ENCODE measurements at regions not wholly inside any gene's neighbourhood (a gene's known extent, or its start where the extent isn't known, plus 50 kb on each side); places are given as distances from the start of the nearest gene placed in this dataset.

DNA sequence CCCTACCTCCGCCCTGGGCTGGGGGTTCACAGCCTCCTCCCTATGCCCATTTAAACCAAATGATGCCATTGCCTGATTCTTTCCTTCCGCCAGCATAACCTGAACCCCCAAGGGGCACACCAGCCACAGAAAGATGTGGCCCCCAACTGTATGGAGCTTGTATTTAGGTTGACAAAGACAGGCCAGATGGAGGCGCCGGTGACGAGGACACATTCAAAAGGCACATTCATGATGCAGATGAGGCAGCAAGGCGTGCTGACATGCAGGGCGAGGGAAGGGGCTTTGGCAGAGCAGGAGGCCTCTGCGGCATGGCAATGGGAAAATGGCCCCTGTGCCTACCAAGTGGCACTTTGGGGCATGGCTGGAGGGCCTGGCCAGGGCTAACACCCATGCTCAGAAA, 112.2 kb downstream of the RFLNA start:
- Mint-ChIP-seq H3K27ac (peak overlapping the region in 2 of 3 donors; percentile 54 to 79), H3K4me1 (peaks cover 0 to 9% (median 4%) of the 10 kb centered on the region in 4 donors), H3K4me3 (no peak overlapping the region), H3K9me3 (no peaks in the 10 kb centered on the region), H3K36me3 (peaks cover 17% of the 10 kb centered on the region), H3K27me3 (no peaks in the 10 kb centered on the region)
- ATAC-seq (ENCODE audit: low read depth in 2 of 2) (no peak), DNase-seq (no peak)
- Histone ChIP-seq H3K27me3 (ENCODE audit: control insufficient read depth, insufficient read depth, low read length) (no peaks in the 10 kb centered on the region), H3K27ac (ENCODE audit: insufficient read depth, low read length, poor library complexity, severe bottlenecking) (no peak overlapping the region), H3K36me3 (ENCODE audit: control insufficient read depth, insufficient read depth, low read length) (peaks cover 9% of the 10 kb centered on the region), H3K9me3 (ENCODE audit: control insufficient read depth in 2 of 2, low read length in 2 of 2) (no peaks in the 10 kb centered on the region), H3K4me3 (ENCODE audit: low read depth, low read length) (no peak overlapping the region), H3K4me1 (ENCODE audit: control insufficient read depth, insufficient read depth, low read length, poor library complexity, severe bottlenecking) (no peaks in the 10 kb centered on the region)

DNA sequence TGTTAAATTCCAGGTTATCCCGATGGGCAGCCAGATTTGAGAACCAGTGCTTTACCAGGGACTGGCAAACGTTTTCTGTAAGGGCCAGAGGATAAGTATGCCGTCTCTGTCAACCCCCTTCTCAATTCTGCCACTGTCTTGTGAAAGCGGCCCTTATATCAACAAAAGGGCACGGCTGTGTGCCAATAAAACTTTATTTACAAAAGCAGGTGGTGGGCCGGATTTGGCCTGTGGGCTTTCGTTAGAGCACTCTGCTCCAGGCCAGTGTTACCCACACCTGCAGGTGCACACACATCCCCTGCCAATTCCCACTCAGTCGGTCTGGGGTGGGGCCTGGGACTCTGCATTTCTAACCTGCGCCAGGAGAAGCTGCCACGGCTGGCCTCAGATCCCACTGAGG, 111.2 kb downstream of the RFLNA start:
- Mint-ChIP-seq H3K27ac (no peak overlapping the region), H3K4me3 (no peak overlapping the region), H3K4me1 (peaks cover 0 to 9% (median 4%) of the 10 kb centered on the region in 4 donors), H3K9me3 (no peaks in the 10 kb centered on the region), H3K27me3 (no peaks in the 10 kb centered on the region), H3K36me3 (peaks cover 21% of the 10 kb centered on the region)
- H3K4me3 ChIP-seq (ENCODE audit: low read depth, low read length) = no peak overlapping the region
- no peaks in the 10 kb centered on the region for H3K9me3 ChIP-seq (ENCODE audit: control insufficient read depth in 2 of 2, low read length in 2 of 2)
- no peak for ATAC-seq (ENCODE audit: low read depth in 2 of 2)
- H3K27me3 ChIP-seq (ENCODE audit: control insufficient read depth, insufficient read depth, low read length) = no peaks in the 10 kb centered on the region
- H3K4me1 ChIP-seq (ENCODE audit: control insufficient read depth, insufficient read depth, low read length, poor library complexity, severe bottlenecking) = no peaks in the 10 kb centered on the region
- no peak for DNase-seq
- peaks cover 14% of the 10 kb centered on the region for H3K36me3 ChIP-seq (ENCODE audit: control insufficient read depth, insufficient read depth, low read length)
- no peak overlapping the region for H3K27ac ChIP-seq (ENCODE audit: insufficient read depth, low read length, poor library complexity, severe bottlenecking)

DNA sequence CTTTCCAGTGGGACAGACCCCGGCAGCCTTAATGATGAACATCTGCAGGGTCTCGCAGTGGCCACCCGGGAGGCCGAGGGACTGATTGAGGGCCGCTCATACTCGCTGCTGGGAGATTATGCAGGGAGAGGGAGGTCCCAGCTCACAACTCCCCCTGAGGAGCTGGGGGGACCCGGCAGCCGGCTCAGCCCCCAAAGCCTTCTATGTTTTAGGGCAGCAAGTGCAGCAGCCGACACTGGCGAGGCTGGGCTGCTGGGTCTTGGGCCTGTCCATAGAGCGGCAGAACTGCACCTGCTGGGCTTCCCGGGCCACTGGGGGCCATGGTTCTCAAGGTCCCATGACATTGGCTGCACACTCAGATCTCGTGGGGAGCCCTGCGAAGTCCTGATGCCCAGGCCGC, 110.7 kb downstream of the RFLNA start:
- Mint-ChIP-seq H3K4me1 (peaks cover 0 to 9% (median 3%) of the 10 kb centered on the region in 4 donors), H3K36me3 (peaks cover 19% of the 10 kb centered on the region), H3K9me3 (no peaks in the 10 kb centered on the region), H3K4me3 (no peak overlapping the region), H3K27me3 (no peaks in the 10 kb centered on the region), H3K27ac (no peak overlapping the region)
- H3K36me3 ChIP-seq (ENCODE audit: control insufficient read depth, insufficient read depth, low read length) = peaks cover 14% of the 10 kb centered on the region
- no peaks in the 10 kb centered on the region for H3K4me1 ChIP-seq (ENCODE audit: control insufficient read depth, insufficient read depth, low read length, poor library complexity, severe bottlenecking)
- ATAC-seq (ENCODE audit: low read depth in 2 of 2) (no peak), DNase-seq (no peak)
- H3K9me3 ChIP-seq (ENCODE audit: control insufficient read depth in 2 of 2, low read length in 2 of 2) = no peaks in the 10 kb centered on the region
- no peak overlapping the region for H3K27ac ChIP-seq (ENCODE audit: insufficient read depth, low read length, poor library complexity, severe bottlenecking)
- no peaks in the 10 kb centered on the region for H3K27me3 ChIP-seq (ENCODE audit: control insufficient read depth, insufficient read depth, low read length)
- H3K4me3 ChIP-seq (ENCODE audit: low read depth, low read length) = no peak overlapping the region

DNA sequence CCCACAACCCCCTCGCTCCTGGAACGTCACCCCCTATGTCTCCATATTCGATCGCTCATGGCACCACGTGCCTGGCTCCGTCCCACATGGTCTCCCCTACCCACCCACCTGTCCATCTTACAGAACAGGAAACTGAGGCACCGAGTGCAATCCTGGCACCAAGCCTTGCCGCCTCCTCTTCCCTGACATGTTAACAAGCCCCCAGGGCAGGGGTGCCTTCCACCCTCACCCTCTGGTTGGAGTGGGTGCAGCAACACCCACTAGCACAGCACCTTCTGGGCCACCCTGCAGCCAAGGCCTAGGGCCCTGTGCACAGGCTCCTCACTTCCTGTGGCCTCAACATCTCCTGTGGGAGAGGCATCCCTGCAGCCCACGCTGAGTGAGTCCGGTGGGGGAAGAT, 110.3 kb downstream of the RFLNA start:
- no peaks in the 10 kb centered on the region for H3K9me3 Mint-ChIP-seq
- no peaks in the 10 kb centered on the region for H3K27me3 Mint-ChIP-seq
- DNase-seq (no peak), ATAC-seq (ENCODE audit: low read depth in 2 of 2) (no peak)
- peaks cover 20% of the 10 kb centered on the region for H3K36me3 Mint-ChIP-seq
- Histone ChIP-seq H3K4me1 (ENCODE audit: control insufficient read depth, insufficient read depth, low read length, poor library complexity, severe bottlenecking) (no peaks in the 10 kb centered on the region), H3K9me3 (ENCODE audit: control insufficient read depth in 2 of 2, low read length in 2 of 2) (no peaks in the 10 kb centered on the region), H3K36me3 (ENCODE audit: control insufficient read depth, insufficient read depth, low read length) (peaks cover 18% of the 10 kb centered on the region), H3K27ac (ENCODE audit: insufficient read depth, low read length, poor library complexity, severe bottlenecking) (no peak overlapping the region), H3K27me3 (ENCODE audit: control insufficient read depth, insufficient read depth, low read length) (no peaks in the 10 kb centered on the region), H3K4me3 (ENCODE audit: low read depth, low read length) (no peak overlapping the region)
- no peak overlapping the region for H3K27ac Mint-ChIP-seq
- H3K4me1 Mint-ChIP-seq = peaks cover 0 to 9% (median 3%) of the 10 kb centered on the region in 4 donors
- no peak overlapping the region for H3K4me3 Mint-ChIP-seq

DNA sequence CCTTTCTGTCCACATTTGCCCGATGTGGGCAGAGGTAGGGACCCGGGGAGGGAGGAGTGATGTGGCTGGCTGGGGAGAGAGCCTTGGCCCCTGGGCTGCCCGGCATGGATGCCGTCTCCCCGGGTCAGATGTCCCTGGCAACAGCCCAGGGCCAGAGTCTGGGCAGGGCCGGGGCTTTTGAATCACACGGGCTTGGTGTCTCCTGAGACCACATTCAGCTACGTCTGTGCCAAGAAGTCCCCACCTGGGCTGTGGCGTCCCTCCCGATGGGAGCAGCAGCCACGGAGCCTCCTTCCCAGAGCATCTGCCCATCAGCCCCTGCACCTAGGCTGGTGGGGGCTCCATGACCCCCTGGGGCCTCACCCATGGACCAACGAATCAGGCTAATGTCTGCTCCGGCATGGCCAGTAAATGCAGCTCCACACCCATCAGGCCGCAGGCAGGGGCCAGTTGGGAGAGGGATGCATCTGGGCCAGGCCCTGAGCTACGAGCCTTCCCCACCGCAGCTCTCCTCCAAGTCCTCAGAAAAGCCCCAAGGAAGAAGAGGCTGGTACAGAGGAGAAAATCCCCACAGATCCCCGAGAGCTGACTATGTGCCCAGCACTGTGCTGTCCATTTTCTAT, 109.4 kb downstream of the RFLNA start:
- Mint-ChIP-seq H3K36me3 (peaks cover 23% of the 10 kb centered on the region), H3K4me3 (no peak overlapping the region), H3K27me3 (no peaks in the 10 kb centered on the region), H3K27ac (peak overlapping the region in 1 of 3 donors; percentile 77), H3K4me1 (peaks cover 0 to 9% (median 3%) of the 10 kb centered on the region in 4 donors), H3K9me3 (no peaks in the 10 kb centered on the region)
- Histone ChIP-seq H3K9me3 (ENCODE audit: control insufficient read depth in 2 of 2, low read length in 2 of 2) (no peaks in the 10 kb centered on the region), H3K4me1 (ENCODE audit: control insufficient read depth, insufficient read depth, low read length, poor library complexity, severe bottlenecking) (no peaks in the 10 kb centered on the region), H3K36me3 (ENCODE audit: control insufficient read depth, insufficient read depth, low read length) (peaks cover 23% of the 10 kb centered on the region), H3K27ac (ENCODE audit: insufficient read depth, low read length, poor library complexity, severe bottlenecking) (no peak overlapping the region), H3K4me3 (ENCODE audit: low read depth, low read length) (no peak overlapping the region), H3K27me3 (ENCODE audit: control insufficient read depth, insufficient read depth, low read length) (no peaks in the 10 kb centered on the region)
- ATAC-seq (ENCODE audit: low read depth in 2 of 2) (no peak), DNase-seq (no peak)

DNA sequence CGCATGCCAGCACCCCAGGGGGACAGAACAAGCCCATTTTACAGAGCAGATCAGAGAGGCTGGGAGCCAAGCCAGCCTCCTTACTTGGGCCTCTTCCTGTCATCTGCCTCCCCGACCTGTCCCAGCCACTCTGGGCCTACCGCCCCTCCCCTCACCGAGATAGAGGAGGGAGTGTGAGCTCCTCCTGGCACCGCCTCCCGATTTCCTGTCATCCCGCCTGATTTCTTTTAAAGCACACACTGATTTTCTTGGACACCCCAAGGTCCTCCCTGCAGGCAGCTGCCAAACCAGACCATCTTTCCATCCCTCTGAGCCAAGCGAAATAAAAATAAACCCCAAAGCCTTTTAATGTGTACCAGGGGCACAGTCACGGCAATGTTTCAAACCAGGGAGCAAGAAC, 108.4 kb downstream of the RFLNA start:
- H3K36me3 Mint-ChIP-seq = peaks cover 21% of the 10 kb centered on the region

DNA sequence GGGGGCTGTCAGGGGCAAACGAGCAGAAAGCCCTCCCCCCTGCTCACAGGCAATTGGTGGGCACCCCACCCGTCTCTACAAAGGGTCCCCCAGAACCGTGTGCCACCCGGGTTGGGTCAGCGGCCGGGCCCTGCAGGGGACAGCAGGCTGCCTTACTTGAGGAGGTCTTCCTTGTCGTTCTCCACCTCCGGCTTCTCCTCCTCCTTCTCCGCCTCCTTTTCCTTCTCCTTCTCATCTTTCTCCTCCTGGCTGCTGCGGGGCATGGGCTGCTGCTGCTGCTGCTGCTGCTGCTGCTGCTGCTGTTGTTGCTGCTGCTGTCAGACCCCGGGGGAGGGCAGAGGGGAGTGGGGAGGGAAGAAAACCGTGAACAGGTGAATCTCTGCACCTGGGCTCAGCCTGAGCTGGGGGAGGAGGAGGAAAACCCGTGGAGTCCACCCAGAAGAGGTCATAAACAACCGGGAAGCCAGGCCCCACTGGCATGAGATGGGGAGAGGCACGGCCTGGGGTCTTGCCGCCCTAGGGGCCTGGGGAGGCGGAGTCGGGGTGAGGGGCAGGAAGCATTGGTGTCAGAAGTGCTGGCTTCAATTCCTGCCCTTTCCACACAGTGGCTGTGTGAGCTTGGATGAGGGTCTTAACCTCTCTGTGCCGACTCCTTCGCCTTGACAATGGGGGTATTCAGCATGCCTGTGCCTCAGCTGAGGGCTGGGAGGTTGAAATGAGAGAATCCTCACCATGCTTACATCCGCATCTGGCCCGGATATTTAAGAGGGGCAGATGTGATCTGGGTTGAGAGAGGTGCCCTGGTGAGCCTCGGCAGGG, 107.6 kb downstream of the RFLNA start:
- DNase-seq = no peak
- Mint-ChIP-seq H3K27ac (no peak overlapping the region), H3K4me3 (no peak overlapping the region), H3K4me1 (peaks cover 0 to 9% (median 3%) of the 10 kb centered on the region in 4 donors), H3K36me3 (peaks cover 21% of the 10 kb centered on the region), H3K9me3 (no peaks in the 10 kb centered on the region), H3K27me3 (no peaks in the 10 kb centered on the region)
- ATAC-seq (ENCODE audit: low read depth in 2 of 2) = no peak
- Histone ChIP-seq H3K27me3 (ENCODE audit: control insufficient read depth, insufficient read depth, low read length) (no peaks in the 10 kb centered on the region), H3K4me3 (ENCODE audit: low read depth, low read length) (no peak overlapping the region), H3K36me3 (ENCODE audit: control insufficient read depth, insufficient read depth, low read length) (peaks cover 36% of the 10 kb centered on the region), H3K4me1 (ENCODE audit: control insufficient read depth, insufficient read depth, low read length, poor library complexity, severe bottlenecking) (no peaks in the 10 kb centered on the region), H3K27ac (ENCODE audit: insufficient read depth, low read length, poor library complexity, severe bottlenecking) (no peak overlapping the region), H3K9me3 (ENCODE audit: control insufficient read depth in 2 of 2, low read length in 2 of 2) (no peaks in the 10 kb centered on the region)

More for the DNA sequence above, 108.4 kb downstream of the RFLNA start:
- Mint-ChIP-seq H3K27me3 (no peaks in the 10 kb centered on the region), H3K4me3 (no peak overlapping the region), H3K9me3 (no peaks in the 10 kb centered on the region), H3K4me1 (peaks cover 0 to 9% (median 3%) of the 10 kb centered on the region in 4 donors), H3K27ac (peak overlapping the region in 1 of 3 donors; percentile 9)
- H3K27ac ChIP-seq (ENCODE audit: insufficient read depth, low read length, poor library complexity, severe bottlenecking) = no peak overlapping the region
- H3K4me1 ChIP-seq (ENCODE audit: control insufficient read depth, insufficient read depth, low read length, poor library complexity, severe bottlenecking) = no peaks in the 10 kb centered on the region
- H3K36me3 ChIP-seq (ENCODE audit: control insufficient read depth, insufficient read depth, low read length) = peaks cover 31% of the 10 kb centered on the region
- ATAC-seq (ENCODE audit: low read depth in 2 of 2) (no peak), DNase-seq (no peak)
- no peaks in the 10 kb centered on the region for H3K9me3 ChIP-seq (ENCODE audit: control insufficient read depth in 2 of 2, low read length in 2 of 2)
- H3K4me3 ChIP-seq (ENCODE audit: low read depth, low read length) = no peak overlapping the region
- no peaks in the 10 kb centered on the region for H3K27me3 ChIP-seq (ENCODE audit: control insufficient read depth, insufficient read depth, low read length)
